Keratinocyte (primary cell): ENCODE measurements at regions not wholly inside any gene's neighbourhood (a gene's known extent, or its start where the extent isn't known, plus 50 kb on each side); places are given as distances from the start of the nearest gene placed in this dataset.

Experiments used
- DNase-seq: peaks from one replicate; pipeline ENCODE4 v3.0.0-alpha.2; 2011; ENCODE audit warnings: low read depth, missing footprints, low spot score
- FAIRE-seq: peaks from 2 replicates; lab custom pipeline; 2011; peaks lifted over from hg19 to GRCh38; lab: Jason Lieb, UNC
- H2AFZ ChIP-seq: 2 replicates; pipeline ENCODE4 v1.6.0; 2012; ENCODE audit warnings: low read length, control low read depth, inconsistent platforms; ENCODE audit not compliant: control insufficient read depth
- H3K27ac ChIP-seq: 2 replicates; pipeline ENCODE4 v1.5.1; 2011; ENCODE audit warnings: low read length; ENCODE audit not compliant: control insufficient read depth, insufficient read depth
- H3K27me3 ChIP-seq: 3 replicates; pipeline ENCODE4 v1.6.0; 2011; ENCODE audit warnings: low read length; ENCODE audit not compliant: control insufficient read depth, insufficient read depth; ENCODE audit errors: extremely low read depth
- H3K36me3 ChIP-seq, 2 experiments: 2 replicates in 1 of 2; 3 replicates in 1 of 2; pipeline ENCODE4 v1.5.1; 2011; ENCODE audit warnings: low read length in 2 of 2, mild to moderate bottlenecking in 1 of 2; ENCODE audit not compliant: control insufficient read depth in 2 of 2, insufficient read depth in 2 of 2; ENCODE audit errors: extremely low read depth in 1 of 2
- H3K4me1 ChIP-seq: 3 replicates; pipeline ENCODE4 v1.5.1; 2011; ENCODE audit warnings: low read length; ENCODE audit not compliant: control insufficient read depth, insufficient read depth; ENCODE audit errors: extremely low read depth
- H3K4me2 ChIP-seq: 3 replicates; pipeline ENCODE4 v1.6.0; 2011; ENCODE audit warnings: low read depth, low read length; ENCODE audit not compliant: control insufficient read depth, insufficient read depth; ENCODE audit errors: extremely low read depth
- H3K4me3 ChIP-seq, 3 experiments: fragments of 200-600 bp in 1 of 3; sonication (generic) in 1 of 3; 2 replicates in 2 of 3; 3 replicates in 1 of 3; pipeline ENCODE4 v1.5.1; 2011 to 2016; ENCODE audit warnings: low read length in 3 of 3, mild to moderate bottlenecking in 3 of 3, control low read depth in 2 of 3, inconsistent platforms in 1 of 3, low read depth in 1 of 3, mixed read lengths in 1 of 3, mixed run types in 1 of 3, moderate library complexity in 1 of 3; ENCODE audit not compliant: control insufficient read depth in 2 of 3, insufficient read depth in 2 of 3; ENCODE audit errors: extremely low read depth in 1 of 3
- H3K79me2 ChIP-seq: 2 replicates; pipeline ENCODE4 v1.6.0; 2012; ENCODE audit warnings: low read length; ENCODE audit not compliant: control insufficient read depth, insufficient read depth
- H3K9ac ChIP-seq: 3 replicates; pipeline ENCODE4 v1.6.0; 2011; ENCODE audit warnings: low read length; ENCODE audit not compliant: control insufficient read depth, insufficient read depth; ENCODE audit errors: extremely low read depth
- H3K9me1 ChIP-seq: 3 replicates; pipeline ENCODE4 v1.6.0; 2011; ENCODE audit warnings: low read length; ENCODE audit not compliant: control insufficient read depth, insufficient read depth; ENCODE audit errors: extremely low read depth
- H3K9me3 ChIP-seq: 2 replicates; pipeline ENCODE4 v1.5.1; 2012; ENCODE audit warnings: low read depth, low read length; ENCODE audit not compliant: control insufficient read depth
- H4K20me1 ChIP-seq: 3 replicates; pipeline ENCODE4 v1.6.0; 2011; ENCODE audit warnings: low read length; ENCODE audit not compliant: control insufficient read depth, insufficient read depth; ENCODE audit errors: extremely low read depth
- EZH2 ChIP-seq: IDR thresholded peaks from one replicate; pipeline ENCODE4 v1.6.1; 2012; ENCODE audit warnings: inconsistent platforms, mild to moderate bottlenecking, low read length, moderate library complexity
- dilution Hi-C: fragments of 300-500 bp; cut with MboI; formaldehyde crosslinking; loops from one replicate; pipeline ENCODE4 v1.7.0; 2020; ENCODE audit warnings: low sequenced_read_pairs; ENCODE audit not compliant: extremely low pct_ligation_motif_present
- TF ChIP-seq, protein P1 (sequence below), 3 experiments: IDR thresholded peaks in 1 of 3; conservative IDR thresholded peaks in 1 of 3; optimal IDR thresholded peaks in 1 of 3; 2 replicates in 2 of 3; 3 replicates in 1 of 3; pipeline versions ENCODE3 to v1.5.1; 2011; ENCODE audit warnings: low read length in 3 of 3, mild to moderate bottlenecking in 3 of 3, moderate library complexity in 2 of 3, control low read depth in 1 of 3, inconsistent platforms in 1 of 3; ENCODE audit not compliant: insufficient read depth in 2 of 3; ENCODE audit errors: extremely low read depth in 1 of 3

DNA sequence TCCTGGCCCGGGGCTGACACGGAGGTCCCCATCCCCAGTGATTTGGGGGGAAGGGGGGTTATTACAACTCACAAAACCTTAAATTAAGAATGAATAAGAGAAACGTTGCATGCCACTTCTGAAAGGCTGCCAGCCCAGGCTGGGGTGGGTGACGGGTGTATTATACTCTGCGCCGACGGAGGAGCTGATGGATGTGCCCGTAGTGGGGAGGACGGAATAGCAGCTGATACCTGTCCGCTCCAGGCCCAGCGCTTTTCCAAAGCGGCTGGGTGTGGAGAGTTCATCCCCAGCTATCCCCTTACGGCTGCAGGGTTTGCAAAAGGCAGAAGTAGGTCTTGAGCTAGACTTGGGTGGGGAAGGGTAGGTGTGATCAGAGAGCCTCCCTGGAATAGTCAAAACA is 63.8 kb upstream of the CASZ1 start:
- H3K27ac ChIP-seq, result no peak overlapping the region
- no peak overlapping the region for H3K9ac ChIP-seq
- dilution Hi-C loops, result no loop called here
- H3K36me3 ChIP-seq, result no peaks in the 10 kb centered on the region
- DNase-seq (no peak), FAIRE-seq (no peak)
- H3K4me1 ChIP-seq, result no peaks in the 10 kb centered on the region
- H3K27me3 ChIP-seq, result peaks cover 22% of the 10 kb centered on the region
- no peaks in the 10 kb centered on the region for H4K20me1 ChIP-seq
- no peaks in the 10 kb centered on the region for H3K9me1 ChIP-seq
- H3K4me3 ChIP-seq, result no peak overlapping the region
- no peaks in the 10 kb centered on the region for H3K9me3 ChIP-seq
- no peaks in the 10 kb centered on the region for H3K79me2 ChIP-seq
- TF ChIP-seq, protein P1, sequence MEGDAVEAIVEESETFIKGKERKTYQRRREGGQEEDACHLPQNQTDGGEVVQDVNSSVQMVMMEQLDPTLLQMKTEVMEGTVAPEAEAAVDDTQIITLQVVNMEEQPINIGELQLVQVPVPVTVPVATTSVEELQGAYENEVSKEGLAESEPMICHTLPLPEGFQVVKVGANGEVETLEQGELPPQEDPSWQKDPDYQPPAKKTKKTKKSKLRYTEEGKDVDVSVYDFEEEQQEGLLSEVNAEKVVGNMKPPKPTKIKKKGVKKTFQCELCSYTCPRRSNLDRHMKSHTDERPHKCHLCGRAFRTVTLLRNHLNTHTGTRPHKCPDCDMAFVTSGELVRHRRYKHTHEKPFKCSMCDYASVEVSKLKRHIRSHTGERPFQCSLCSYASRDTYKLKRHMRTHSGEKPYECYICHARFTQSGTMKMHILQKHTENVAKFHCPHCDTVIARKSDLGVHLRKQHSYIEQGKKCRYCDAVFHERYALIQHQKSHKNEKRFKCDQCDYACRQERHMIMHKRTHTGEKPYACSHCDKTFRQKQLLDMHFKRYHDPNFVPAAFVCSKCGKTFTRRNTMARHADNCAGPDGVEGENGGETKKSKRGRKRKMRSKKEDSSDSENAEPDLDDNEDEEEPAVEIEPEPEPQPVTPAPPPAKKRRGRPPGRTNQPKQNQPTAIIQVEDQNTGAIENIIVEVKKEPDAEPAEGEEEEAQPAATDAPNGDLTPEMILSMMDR (optimal IDR thresholded peaks at IDR 0.05 in 1 of 3, IDR thresholded peaks at IDR 0.05 in 1 of 3, conservative IDR thresholded peaks at IDR 0.05 in 1 of 3; ENCODE audit: extremely low read depth in 1 of 3, insufficient read depth in 2 of 3, low read length in 3 of 3), result no peak
- TF ChIP-seq EZH2, result no peak
- no peak overlapping the region for H2AFZ ChIP-seq
- no peak overlapping the region for H3K4me2 ChIP-seq

DNA sequence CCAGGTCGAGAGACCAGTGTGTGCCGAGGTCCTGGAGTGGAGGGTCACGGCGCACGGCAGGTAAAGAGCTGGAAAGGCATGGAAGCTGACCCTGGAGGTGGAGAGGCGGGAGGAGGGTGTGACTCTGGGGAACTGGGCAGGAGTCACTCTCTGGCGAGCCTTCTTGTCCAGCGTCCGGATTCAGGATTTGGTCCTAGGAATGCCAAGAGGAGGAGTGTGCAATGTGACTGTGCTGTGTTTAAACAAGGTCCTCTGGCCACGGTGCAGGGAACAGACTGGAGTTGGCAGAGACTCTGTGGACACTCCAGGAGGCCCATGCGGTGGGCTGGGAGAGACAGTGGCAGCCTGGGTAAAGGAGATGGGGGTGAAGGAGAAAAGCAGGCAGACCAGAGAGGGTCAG is 64.2 kb upstream of the CASZ1 start:
- FAIRE-seq (no peak), DNase-seq (no peak)
- Histone ChIP-seq H3K79me2 (no peaks in the 10 kb centered on the region), H2AFZ (no peak overlapping the region), H3K27me3 (peaks cover 22% of the 10 kb centered on the region), H3K4me1 (no peaks in the 10 kb centered on the region), H3K4me2 (no peak overlapping the region), H3K9me3 (no peaks in the 10 kb centered on the region), H3K27ac (no peak overlapping the region), H4K20me1 (no peaks in the 10 kb centered on the region), H3K9me1 (no peaks in the 10 kb centered on the region), H3K9ac (no peak overlapping the region), H3K4me3 (no peak overlapping the region), H3K36me3 (no peaks in the 10 kb centered on the region)
- TF ChIP-seq, protein P1 (optimal IDR thresholded peaks at IDR 0.05 in 1 of 3, IDR thresholded peaks at IDR 0.05 in 1 of 3, conservative IDR thresholded peaks at IDR 0.05 in 1 of 3; ENCODE audit: extremely low read depth in 1 of 3, insufficient read depth in 2 of 3, low read length in 3 of 3), result no peak
- no peak for TF ChIP-seq EZH2
- dilution Hi-C loops, result no loop called here
